ENCODE measurements at regions not wholly inside any gene's neighbourhood (a gene's known extent, or its start where the extent isn't known, plus 50 kb on each side); places are given as distances from the start of the nearest gene placed in this dataset.

DNA sequence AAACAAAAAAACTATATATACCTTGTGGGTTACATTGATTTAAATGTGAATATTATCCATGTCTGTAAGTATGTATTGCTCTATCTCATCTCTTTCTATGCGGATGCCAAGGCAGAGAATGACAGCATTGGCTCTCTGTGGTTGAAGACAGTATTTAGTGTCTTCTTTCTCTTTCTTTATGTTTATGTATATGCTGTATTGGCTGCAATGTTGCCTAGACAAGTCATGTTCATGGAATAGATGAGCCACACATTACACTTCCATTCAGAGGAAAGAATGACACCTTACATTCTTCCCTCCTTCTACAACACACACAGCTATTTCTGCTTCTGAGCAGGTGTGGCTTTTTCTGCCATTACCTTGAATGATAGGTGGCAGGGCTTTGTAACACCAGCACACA is 639.4 kb upstream of the MIR17HG start:
- TF ChIP-seq, protein P1, sequence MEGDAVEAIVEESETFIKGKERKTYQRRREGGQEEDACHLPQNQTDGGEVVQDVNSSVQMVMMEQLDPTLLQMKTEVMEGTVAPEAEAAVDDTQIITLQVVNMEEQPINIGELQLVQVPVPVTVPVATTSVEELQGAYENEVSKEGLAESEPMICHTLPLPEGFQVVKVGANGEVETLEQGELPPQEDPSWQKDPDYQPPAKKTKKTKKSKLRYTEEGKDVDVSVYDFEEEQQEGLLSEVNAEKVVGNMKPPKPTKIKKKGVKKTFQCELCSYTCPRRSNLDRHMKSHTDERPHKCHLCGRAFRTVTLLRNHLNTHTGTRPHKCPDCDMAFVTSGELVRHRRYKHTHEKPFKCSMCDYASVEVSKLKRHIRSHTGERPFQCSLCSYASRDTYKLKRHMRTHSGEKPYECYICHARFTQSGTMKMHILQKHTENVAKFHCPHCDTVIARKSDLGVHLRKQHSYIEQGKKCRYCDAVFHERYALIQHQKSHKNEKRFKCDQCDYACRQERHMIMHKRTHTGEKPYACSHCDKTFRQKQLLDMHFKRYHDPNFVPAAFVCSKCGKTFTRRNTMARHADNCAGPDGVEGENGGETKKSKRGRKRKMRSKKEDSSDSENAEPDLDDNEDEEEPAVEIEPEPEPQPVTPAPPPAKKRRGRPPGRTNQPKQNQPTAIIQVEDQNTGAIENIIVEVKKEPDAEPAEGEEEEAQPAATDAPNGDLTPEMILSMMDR (IDR thresholded peaks at IDR 0.05; ENCODE audit: extremely low read depth, missing control alignments): no peak

DNA sequence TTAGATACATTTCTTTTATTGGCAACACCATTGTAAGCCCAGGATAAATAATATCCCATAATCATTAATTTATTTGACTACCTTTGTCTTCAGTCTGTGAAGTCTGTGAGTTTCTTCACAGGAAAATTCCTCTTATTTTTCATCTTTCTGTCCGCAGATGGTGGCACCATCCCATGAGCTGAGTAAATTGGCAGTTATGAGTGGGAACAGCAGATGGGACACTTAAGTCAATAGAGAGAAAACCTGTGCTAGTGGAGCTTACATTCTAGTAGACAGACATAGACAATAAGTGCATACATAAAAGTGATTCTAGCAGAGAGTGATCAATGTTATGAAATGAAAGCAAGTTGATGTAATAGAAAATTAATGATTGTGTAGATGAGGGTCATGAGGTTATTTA is 638.2 kb upstream of the MIR17HG start:
- no peak for DNase-seq (ENCODE audit: low spot score)
- TF ChIP-seq, protein P1 (IDR thresholded peaks at IDR 0.05; ENCODE audit: extremely low read depth, missing control alignments): no peak

More for the DNA sequence above, 639.4 kb upstream of the MIR17HG start:
- no peak for DNase-seq (ENCODE audit: low spot score)

GRCh38 chr13:90710164-90710759 is 637.2 kb upstream of the MIR17HG start:
- no peak for DNase-seq (ENCODE audit: low spot score)
- TF ChIP-seq, protein P1 (IDR thresholded peaks at IDR 0.05; ENCODE audit: extremely low read depth, missing control alignments): no peak

- DNase-seq (ENCODE audit: low spot score): no peak
Observed at GRCh38 chr13:90713441-90714133, 633.9 kb upstream of the MIR17HG start.

GRCh38 chr13:90715485-90715884 is 632.0 kb upstream of the MIR17HG start:
- TF ChIP-seq, protein P1 (IDR thresholded peaks at IDR 0.05; ENCODE audit: extremely low read depth, missing control alignments): no peak
- DNase-seq (ENCODE audit: low spot score): no peak

More at GRCh38 chr13:90713441-90714133, 633.9 kb upstream of the MIR17HG start:
- TF ChIP-seq, protein P1 (IDR thresholded peaks at IDR 0.05; ENCODE audit: extremely low read depth, missing control alignments): no peak

GRCh38 chr13:90717451-90717936 is 630.0 kb upstream of the MIR17HG start:
- TF ChIP-seq, protein P1 (IDR thresholded peaks at IDR 0.05; ENCODE audit: extremely low read depth, missing control alignments): no peak
- DNase-seq (ENCODE audit: low spot score): no peak

- TF ChIP-seq, protein P1 (IDR thresholded peaks at IDR 0.05; ENCODE audit: extremely low read depth, missing control alignments): no peak
- DNase-seq (ENCODE audit: low spot score): no peak
Observed at GRCh38 chr13:90719461-90719860, 628.0 kb upstream of the MIR17HG start.
